H7 (cell line): ENCODE measurements at regions not wholly inside any gene's neighbourhood (a gene's known extent, or its start where the extent isn't known, plus 50 kb on each side); places are given as distances from the start of the nearest gene placed in this dataset.
"Not testable (repeated sequence)": the region's sequence is repeated elsewhere in the genome, so short reads cannot be mapped to it uniquely, and the experiment has no call there.

Source experiments
- DNase-seq: peaks from one replicate; pipeline ENCODE4 v3.0.0; 2012
- H3K27me3 ChIP-seq: 2 replicates; pipeline ENCODE4 v1.6.0; 2011; ENCODE audit warnings: mild to moderate bottlenecking, low read length; ENCODE audit not compliant: control insufficient read depth, insufficient read depth
- H3K36me3 ChIP-seq: replicated peaks from 2 replicates; pipeline ENCODE4 v1.5.1; 2011; ENCODE audit warnings: low read length; ENCODE audit not compliant: control insufficient read depth, insufficient read depth
- H3K4me3 ChIP-seq: 2 replicates; pipeline ENCODE4 v1.5.1; 2011; ENCODE audit warnings: low read depth, mild to moderate bottlenecking, control low read depth, low read length, moderate library complexity; ENCODE audit not compliant: insufficient read depth

DNA sequence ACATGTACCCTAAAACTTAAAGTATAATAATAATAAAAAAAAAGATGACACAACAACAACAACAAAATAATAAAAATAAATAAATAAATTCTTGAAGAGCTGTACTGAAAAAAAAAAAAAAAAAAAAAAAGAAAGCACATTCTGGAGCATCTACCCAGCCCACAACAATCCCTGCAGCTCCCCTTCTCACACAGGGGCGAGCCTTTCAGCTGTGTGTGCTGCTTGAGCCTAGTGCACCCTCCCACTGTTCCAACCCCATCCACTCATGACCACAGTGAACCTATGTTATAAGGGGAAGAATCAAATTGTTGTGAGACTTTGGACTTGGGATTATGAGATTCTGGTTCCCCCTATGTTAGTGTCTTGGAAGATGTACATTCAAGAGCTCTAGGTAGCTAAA lies 161.5 kb upstream of the JADE1 start:
- Histone ChIP-seq H3K4me3 (no peak overlapping the region), H3K36me3 (no peaks in the 10 kb centered on the region), H3K27me3 (no peaks in the 10 kb centered on the region)
- no peak for DNase-seq

GRCh38 chr4:128646893-128647292 lies 162.6 kb upstream of the JADE1 start:
- not testable (repeated sequence) for H3K4me3 ChIP-seq, DNase-seq, H3K27me3 ChIP-seq, H3K36me3 ChIP-seq

DNA sequence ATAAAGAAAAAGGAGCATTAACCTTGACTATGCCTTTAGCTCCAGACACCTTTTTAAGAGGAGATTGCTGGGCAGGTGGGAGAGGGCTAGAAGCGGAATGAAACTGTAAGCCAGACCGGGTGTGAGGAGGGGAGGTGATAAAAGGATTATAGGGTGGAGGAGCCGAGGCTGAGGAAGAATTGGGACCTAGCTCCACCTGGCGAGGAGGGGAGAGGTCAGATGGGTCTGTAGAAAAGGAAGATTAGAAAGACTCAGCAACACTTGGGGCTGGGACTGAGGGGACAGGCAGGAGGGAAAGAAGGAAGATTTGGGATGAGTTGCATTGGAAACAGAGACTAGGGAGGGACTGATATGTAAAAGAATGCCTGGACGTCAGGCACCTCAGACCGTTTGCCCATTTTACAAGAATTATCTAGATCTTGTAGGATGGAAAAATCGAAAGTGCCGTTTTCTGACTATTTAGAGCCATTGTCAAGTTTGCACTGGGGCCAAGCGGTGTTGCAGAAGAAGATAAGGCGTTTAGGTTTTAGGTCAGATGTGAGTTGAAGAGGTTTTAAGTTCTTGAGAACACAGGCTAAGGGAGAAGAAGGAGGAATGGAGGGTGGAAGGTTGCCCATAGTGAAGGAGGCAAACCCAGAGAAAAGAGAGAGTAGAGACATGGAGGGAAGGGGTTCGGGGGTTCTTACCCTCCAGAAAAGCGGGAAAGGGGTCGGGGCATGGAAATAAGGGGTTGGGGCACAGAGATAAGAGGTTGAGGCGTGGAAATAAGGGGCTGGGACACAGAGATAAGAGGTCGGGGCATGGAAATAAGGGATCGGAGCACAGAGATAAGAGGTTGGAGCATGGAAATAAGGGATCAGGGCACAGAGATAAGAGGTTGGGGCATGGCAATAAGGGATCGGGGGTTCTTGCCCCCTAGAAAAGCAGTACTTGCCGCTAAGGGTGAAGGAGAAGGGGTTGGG lies 164.5 kb upstream of the JADE1 start:
- peak overlapping the region; percentile 4; the same call in 1 of the 2 replicates for H3K4me3 ChIP-seq
- not testable (repeated sequence) for DNase-seq, H3K27me3 ChIP-seq, H3K36me3 ChIP-seq

DNA sequence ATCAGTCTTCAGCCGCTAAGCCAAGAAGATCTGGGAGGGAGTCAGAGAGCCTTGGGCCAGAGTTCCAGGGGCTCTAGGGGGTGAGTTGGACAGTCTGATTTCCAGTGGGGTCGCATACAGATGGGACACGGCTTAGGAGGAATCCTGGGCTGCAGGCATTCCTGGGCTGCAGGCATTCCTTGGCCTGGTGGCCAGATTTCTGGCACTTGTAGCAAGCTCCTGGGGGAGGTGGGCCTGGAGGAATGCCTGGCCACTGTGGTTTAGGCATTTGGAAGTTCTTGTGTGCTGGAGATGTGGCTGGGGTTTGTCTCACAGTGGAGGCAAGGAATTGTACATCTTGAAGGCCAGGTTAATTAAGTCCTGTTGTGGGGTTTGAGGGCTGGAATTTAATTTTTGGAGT lies 165.4 kb upstream of the JADE1 start:
- not testable (repeated sequence) for H3K4me3 ChIP-seq, DNase-seq, H3K36me3 ChIP-seq, H3K27me3 ChIP-seq

DNA sequence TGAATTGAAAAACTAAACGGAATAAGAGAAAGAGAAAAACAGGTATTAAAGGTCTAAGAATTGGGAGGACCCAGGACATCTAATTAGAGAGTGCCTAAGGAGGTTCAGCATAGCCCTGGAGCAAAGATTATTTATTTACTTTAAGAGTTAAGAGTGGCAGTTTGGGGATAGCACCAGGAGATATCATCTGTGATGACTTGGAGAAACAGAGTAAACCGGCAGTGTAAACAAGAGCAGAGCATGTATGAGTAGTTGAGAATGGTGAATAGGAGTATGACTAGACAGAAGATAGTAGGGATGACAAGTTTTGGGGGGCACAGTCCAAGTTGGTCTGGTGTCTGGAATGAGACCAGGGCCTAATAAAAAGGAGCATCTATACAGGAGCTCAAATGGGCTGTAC lies 167.9 kb upstream of the JADE1 start:
- H3K4me3 ChIP-seq, DNase-seq, H3K36me3 ChIP-seq, H3K27me3 ChIP-seq: not testable (repeated sequence)

DNA sequence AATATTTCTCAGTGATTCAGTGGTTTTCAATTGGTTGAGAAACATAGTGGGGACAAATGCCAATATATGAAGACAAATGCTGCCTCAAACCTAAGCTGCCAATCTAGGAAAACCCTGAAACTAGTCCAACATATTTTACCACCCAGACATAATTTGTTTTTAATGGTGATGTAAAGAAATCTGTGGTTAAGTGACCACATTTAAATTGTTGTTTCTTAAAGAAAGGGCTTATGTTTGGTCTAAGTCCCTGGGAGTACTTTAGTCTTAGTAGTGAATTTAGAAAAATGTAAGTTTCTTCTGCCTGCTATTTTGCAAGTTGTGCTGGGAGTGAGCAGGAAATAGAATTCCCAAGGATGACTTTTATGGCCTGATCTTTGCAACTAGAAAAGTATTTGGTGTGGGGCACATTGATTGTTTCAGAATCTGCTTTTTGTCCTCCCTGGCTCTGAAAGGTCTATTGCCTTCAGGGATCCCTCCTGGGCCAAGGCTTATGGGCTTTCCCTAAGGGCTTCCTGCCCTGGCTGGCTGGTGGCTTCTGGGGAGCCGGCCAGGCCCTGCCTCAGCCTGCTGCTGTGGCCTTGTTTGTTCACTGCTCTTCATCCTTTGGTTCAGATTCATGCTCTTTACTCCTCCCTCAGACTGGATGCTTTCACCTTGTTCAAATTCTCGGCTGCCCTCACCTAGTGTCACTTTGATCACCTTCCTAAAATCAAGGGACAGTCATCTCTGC lies 169.8 kb upstream of the JADE1 start:
- Histone ChIP-seq H3K27me3 (no peaks in the 10 kb centered on the region), H3K4me3 (no peak overlapping the region), H3K36me3 (no peaks in the 10 kb centered on the region)
- no peak for DNase-seq

DNA sequence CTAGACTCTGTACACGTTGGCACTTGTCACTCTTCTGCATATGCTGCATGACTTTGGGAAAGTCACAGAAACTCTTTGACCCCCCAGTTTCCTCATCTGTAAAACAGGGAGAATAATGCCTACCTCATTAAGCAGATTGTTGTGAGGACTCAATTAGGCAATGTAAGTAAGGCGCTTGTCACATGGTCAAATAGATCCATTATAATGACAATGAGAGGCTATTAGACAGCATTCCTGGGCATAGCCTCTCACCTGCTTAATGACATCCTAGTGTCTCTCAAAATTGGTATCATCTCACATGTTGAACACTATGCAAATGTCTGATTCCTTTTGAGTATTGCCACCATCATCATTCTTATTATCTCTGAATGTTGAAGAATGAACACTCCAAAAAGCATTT lies 172.6 kb upstream of the JADE1 start:
- DNase-seq: no peak

DNA sequence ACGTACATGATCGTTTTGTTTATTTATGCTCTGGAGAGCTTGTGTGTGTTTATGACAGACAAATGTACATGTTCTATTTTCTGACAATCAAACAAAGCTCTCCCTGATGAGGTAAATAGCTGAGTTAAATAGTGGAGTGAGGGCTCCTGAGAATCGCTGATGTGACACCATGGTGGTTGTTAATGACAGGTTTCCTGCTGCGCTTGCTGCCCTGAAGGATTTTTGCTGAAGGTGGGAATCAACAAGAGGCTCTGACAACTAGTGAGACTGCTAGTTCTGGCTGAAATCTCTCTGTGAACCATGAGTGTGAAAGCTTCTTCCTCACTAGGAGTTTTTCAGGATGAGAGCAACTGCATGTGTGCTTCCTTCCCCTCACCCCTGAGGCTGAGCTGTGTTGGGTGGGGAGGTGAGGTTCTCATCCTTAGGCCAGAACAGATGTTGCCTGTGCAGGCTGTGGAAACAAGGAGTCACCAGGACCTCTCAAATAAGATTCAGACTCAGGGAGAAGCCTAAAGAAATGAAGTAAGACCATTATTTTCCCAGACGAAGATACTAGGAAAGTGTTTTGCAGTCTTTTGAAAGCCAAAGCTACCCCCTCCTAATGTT lies 173.4 kb upstream of the JADE1 start:
- H3K36me3 ChIP-seq: no peaks in the 10 kb centered on the region
- no peak for DNase-seq

More for the DNA sequence above, 172.6 kb upstream of the JADE1 start:
- Histone ChIP-seq H3K36me3 (no peaks in the 10 kb centered on the region), H3K4me3 (no peak overlapping the region), H3K27me3 (no peaks in the 10 kb centered on the region)

DNA sequence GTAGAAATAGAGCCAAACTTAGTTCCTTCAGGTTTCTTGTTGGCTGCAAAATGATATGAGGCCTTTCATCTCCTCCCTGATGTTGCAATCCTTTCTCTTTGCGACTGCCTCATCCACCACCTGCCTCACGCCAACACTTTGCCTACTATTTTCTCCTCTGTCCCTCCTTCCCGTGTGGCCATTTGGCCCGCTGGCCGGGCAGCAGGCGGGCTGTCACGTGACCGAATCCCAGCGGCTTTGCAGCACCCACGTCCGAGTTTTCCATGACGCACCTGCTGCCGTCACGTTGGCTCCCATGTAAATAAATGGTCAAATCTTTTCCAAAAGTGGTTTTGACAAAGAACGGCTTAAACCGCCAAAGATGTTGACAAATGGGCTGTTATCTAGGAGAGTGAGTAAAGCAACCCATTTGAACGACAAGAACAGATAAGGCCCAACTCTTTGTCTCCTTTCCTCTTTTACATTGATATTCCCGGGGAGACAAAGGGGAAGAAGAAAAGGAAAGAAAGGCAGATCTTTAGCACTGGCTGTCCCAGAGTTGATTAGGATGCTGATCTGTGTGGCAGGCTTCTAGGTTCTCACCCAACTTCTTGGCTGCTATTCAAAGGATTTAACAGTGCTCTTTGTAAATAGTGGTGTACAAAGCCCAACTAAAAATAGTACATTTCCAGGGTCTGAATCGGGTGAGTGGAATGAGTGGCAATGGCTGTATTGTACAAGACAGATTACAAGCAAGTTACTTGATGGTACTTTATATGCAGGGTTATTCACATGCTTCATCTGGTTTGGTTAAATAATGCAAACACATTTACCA lies 174.2 kb upstream of the JADE1 start:
- Histone ChIP-seq H3K36me3 (no peaks in the 10 kb centered on the region), H3K4me3 (no peak overlapping the region), H3K27me3 (no peaks in the 10 kb centered on the region)
- DNase-seq: no peak

More for the DNA sequence above, 173.4 kb upstream of the JADE1 start:
- Histone ChIP-seq H3K27me3 (no peaks in the 10 kb centered on the region), H3K4me3 (no peak overlapping the region)

- no peak for DNase-seq
- Histone ChIP-seq H3K27me3 (no peaks in the 10 kb centered on the region), H3K4me3 (no peak overlapping the region), H3K36me3 (no peaks in the 10 kb centered on the region)
Measured at GRCh38 chr4:128633067-128633466, 176.4 kb upstream of the JADE1 start.

DNA sequence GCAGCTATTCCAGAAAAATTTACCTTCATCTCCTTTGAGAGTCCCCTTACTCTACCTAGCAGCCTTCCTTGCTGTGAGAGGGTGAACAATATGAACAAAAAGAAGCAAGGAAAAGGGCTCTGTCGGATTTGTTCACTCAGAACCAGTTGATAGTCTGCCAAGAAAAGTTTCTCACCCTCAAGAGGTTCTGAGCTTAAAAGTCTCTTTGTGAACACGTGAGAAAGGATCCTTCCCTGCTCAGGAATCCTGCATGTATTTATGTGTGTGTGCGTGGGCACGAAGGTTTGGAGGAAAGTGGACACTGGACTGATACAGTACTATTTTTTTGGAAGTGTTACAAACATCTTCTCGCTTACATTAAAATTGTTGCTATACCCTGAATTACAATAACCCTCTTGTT lies 178.6 kb upstream of the JADE1 start:
- no peaks in the 10 kb centered on the region for H3K36me3 ChIP-seq
- no peak for DNase-seq

DNA sequence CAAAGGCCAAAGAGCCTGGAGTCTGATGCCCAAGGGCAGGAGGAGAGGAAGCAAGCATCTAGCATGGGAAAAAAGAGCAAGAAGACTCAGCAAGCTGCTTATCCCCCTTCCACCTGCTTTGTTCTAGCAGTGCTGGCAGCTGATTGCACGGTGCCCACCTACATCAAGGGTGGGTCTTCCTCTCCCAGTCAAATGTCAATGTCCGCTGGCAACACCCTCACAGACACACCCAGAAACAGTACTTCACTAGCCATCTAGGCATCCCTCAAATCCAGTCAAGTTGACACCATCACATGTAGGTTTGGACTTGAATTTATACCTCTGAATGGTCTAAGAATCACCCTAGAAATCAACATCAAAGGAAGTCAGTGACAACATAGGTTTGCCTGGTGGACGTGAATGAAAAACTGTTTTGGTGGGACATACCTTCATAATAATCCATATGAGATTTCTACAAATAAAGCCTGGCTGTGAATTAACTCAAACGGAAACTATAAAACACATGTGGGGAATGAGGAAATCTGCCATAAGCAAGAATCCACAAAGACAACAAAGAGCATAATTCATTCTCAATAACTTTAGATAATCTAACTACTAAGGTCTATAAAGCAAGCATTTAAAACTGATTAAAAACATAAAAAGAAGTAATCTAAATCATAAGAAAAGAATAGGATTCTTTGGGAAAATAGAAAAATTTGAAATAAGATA lies 185.8 kb upstream of the JADE1 start:
- no peaks in the 10 kb centered on the region for H3K27me3 ChIP-seq
- H3K4me3 ChIP-seq: no peak overlapping the region
- H3K36me3 ChIP-seq: no peaks in the 10 kb centered on the region
- DNase-seq: no peak

More for the DNA sequence above, 178.6 kb upstream of the JADE1 start:
- no peak overlapping the region for H3K4me3 ChIP-seq
- H3K27me3 ChIP-seq: no peaks in the 10 kb centered on the region

GRCh38 chr4:128620279-128620965 lies 189.1 kb upstream of the JADE1 start:
- not testable (repeated sequence) for H3K27me3 ChIP-seq, DNase-seq, H3K4me3 ChIP-seq

More at GRCh38 chr4:128620279-128620965, 189.1 kb upstream of the JADE1 start:
- not testable (repeated sequence) for H3K36me3 ChIP-seq
